ENCODE measurements at regions not wholly inside any gene's neighbourhood (a gene's known extent, or its start where the extent isn't known, plus 50 kb on each side); places are given as distances from the start of the nearest gene placed in this dataset.

- Histone ChIP-seq H3K27me3 (replicated peaks; ENCODE audit: control insufficient read depth, insufficient read depth, low read length) (no peaks in the 10 kb centered on the region), H3K4me3 (replicated peaks; ENCODE audit: low read depth, low read length) (no peak overlapping the region), H3K36me3 (ENCODE audit: control insufficient read depth, insufficient read depth, low read length) (no peaks in the 10 kb centered on the region)
- TF ChIP-seq, protein P1, sequence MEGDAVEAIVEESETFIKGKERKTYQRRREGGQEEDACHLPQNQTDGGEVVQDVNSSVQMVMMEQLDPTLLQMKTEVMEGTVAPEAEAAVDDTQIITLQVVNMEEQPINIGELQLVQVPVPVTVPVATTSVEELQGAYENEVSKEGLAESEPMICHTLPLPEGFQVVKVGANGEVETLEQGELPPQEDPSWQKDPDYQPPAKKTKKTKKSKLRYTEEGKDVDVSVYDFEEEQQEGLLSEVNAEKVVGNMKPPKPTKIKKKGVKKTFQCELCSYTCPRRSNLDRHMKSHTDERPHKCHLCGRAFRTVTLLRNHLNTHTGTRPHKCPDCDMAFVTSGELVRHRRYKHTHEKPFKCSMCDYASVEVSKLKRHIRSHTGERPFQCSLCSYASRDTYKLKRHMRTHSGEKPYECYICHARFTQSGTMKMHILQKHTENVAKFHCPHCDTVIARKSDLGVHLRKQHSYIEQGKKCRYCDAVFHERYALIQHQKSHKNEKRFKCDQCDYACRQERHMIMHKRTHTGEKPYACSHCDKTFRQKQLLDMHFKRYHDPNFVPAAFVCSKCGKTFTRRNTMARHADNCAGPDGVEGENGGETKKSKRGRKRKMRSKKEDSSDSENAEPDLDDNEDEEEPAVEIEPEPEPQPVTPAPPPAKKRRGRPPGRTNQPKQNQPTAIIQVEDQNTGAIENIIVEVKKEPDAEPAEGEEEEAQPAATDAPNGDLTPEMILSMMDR (IDR thresholded peaks at IDR 0.05; ENCODE audit: insufficient read depth, low read length, poor library complexity, severe bottlenecking): no peak
- no peak for DNase-seq (ENCODE audit: extremely low read depth, insufficient read length)
Observed at GRCh38 chr2:240219208-240219890, 78.9 kb upstream of the OTOS start.

- DNase-seq (ENCODE audit: extremely low read depth, insufficient read length): no peak
- H3K27me3 ChIP-seq (replicated peaks; ENCODE audit: control insufficient read depth, insufficient read depth, low read length): no peaks in the 10 kb centered on the region
- no peak overlapping the region for H3K4me3 ChIP-seq (replicated peaks; ENCODE audit: low read depth, low read length)
- no peaks in the 10 kb centered on the region for H3K36me3 ChIP-seq (ENCODE audit: control insufficient read depth, insufficient read depth, low read length)
- TF ChIP-seq, protein P1 (IDR thresholded peaks at IDR 0.05; ENCODE audit: insufficient read depth, low read length, poor library complexity, severe bottlenecking): no peak
Observed at GRCh38 chr2:240220371-240220770, 79.9 kb upstream of the OTOS start.

GRCh38 chr2:240223631-240224030 is 83.2 kb upstream of the OTOS start:
- Histone ChIP-seq H3K4me3 (replicated peaks; ENCODE audit: low read depth, low read length) (no peak overlapping the region), H3K27me3 (replicated peaks; ENCODE audit: control insufficient read depth, insufficient read depth, low read length) (no peaks in the 10 kb centered on the region), H3K36me3 (ENCODE audit: control insufficient read depth, insufficient read depth, low read length) (no peaks in the 10 kb centered on the region)
- TF ChIP-seq, protein P1 (IDR thresholded peaks at IDR 0.05; ENCODE audit: insufficient read depth, low read length, poor library complexity, severe bottlenecking): no peak
- DNase-seq (ENCODE audit: extremely low read depth, insufficient read length): no peak

- DNase-seq (ENCODE audit: extremely low read depth, insufficient read length): no peak
- no peaks in the 10 kb centered on the region for H3K27me3 ChIP-seq (replicated peaks; ENCODE audit: control insufficient read depth, insufficient read depth, low read length)
Observed at GRCh38 chr2:240224676-240225075, 84.2 kb upstream of the OTOS start.

GRCh38 chr2:240225131-240225530 is 84.7 kb upstream of the OTOS start:
- DNase-seq (ENCODE audit: extremely low read depth, insufficient read length): no peak
- Histone ChIP-seq H3K27me3 (replicated peaks; ENCODE audit: control insufficient read depth, insufficient read depth, low read length) (no peaks in the 10 kb centered on the region), H3K36me3 (ENCODE audit: control insufficient read depth, insufficient read depth, low read length) (no peaks in the 10 kb centered on the region), H3K4me3 (replicated peaks; ENCODE audit: low read depth, low read length) (no peak overlapping the region)
- TF ChIP-seq, protein P1 (IDR thresholded peaks at IDR 0.05; ENCODE audit: insufficient read depth, low read length, poor library complexity, severe bottlenecking): no peak

More at GRCh38 chr2:240224676-240225075, 84.2 kb upstream of the OTOS start:
- Histone ChIP-seq H3K36me3 (ENCODE audit: control insufficient read depth, insufficient read depth, low read length) (no peaks in the 10 kb centered on the region), H3K4me3 (replicated peaks; ENCODE audit: low read depth, low read length) (no peak overlapping the region)
- TF ChIP-seq, protein P1 (IDR thresholded peaks at IDR 0.05; ENCODE audit: insufficient read depth, low read length, poor library complexity, severe bottlenecking): no peak

Measured in GM06990 (cell line).